GM21390 (cell line): ENCODE measurements at regions not wholly inside any gene's neighbourhood (a gene's known extent, or its start where the extent isn't known, plus 50 kb on each side); places are given as distances from the start of the nearest gene placed in this dataset.
"Not testable (repeated sequence)": the region's sequence is repeated elsewhere in the genome, so short reads cannot be mapped to it uniquely, and the experiment has no call there.

Experiments
- ATAC-seq: cut with Tn5 transposase; IDR thresholded peaks from one replicate; pipeline ENCODE4 v1.9.1; 2021; ENCODE audit not compliant: unreplicated experiment

DNA sequence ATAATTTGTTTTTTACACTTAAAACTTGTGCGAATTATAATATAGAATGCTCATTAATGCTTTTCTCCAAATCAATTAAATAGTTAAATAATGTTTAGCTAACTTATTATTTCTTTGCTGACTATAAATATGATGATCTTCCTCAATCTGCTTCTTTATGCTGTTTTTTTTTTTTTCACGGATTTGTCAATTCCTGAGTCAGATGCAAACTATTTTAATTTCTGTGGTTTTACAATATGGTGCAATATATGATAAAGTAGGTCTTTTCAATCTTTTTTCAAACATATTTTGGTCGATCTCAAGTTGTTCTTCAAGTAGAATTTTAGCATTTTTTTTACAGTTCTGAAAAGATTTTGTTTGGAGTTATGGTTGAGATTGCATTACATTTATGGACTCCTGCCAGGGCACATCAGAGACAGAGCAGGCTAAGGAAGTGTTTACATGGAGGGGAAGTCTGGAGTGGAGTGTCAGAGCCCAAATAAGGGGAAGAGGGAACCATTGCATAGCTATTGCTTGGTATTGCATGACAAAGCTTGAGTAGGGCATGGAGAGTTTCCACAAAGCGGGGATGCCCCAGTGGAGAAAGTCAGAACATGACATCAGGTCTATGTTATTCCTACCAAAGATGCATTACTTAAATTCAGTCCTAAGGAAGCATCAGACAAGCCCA lies 204.4 kb downstream of the OTUD1 start:
- no peak for ATAC-seq

DNA sequence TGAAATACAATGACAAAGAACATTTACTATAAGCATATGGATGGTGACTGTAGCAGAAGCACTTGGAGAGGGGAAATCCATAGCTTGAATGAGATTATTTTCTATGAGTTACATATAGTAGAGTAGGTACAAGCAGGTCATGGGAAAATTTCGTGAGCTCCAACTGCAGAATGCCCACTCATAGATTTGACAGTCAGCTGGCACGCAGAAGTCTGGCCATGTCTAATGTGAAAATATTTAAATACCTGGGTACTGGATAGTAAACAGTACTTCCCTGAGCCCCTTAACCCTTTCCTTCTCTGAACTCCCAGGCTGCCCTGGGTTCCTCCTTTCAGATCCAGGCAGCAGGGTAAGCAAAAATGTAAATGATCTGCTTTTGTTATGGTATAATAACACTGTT lies 209.7 kb downstream of the OTUD1 start:
- no peak for ATAC-seq

DNA sequence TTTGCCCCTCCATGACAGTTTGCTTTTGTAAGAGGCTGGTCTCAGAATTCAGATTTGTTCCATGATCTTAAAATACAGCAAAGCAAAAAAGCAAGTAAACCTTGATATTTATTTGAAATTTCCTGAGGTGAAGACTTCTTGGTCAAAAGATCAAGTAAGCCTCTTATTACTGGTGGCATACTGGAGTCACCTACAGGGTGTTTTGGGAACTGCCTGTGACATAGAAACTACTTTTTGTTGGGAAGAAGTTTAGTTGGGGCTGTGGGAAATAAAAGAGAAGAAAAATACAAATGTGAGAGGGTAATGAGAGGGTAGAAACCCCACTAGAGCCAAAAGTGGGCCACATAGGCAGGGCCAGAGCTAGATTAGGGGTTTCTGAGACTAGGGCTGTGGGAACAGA lies 217.9 kb downstream of the OTUD1 start:
- no peak for ATAC-seq

DNA sequence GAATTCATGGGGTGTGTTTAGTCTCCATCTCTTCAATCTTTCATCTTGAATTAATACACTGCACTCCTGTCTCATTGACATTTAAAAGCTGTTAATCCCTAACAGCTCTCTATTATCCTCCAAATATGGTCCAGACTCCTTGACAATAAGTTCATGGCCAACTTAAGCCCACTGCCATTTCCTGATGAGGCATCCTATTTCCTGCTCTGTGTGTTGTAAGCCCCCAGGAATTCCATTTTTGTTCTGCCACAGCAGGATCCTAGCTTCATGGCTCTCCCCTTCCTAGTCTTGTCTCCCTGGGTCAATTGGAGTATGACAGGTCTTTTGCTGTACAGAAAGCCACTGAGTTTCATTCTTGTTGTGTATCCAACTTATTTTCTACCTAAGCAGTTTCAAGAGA lies 218.8 kb downstream of the OTUD1 start:
- no peak for ATAC-seq

DNA sequence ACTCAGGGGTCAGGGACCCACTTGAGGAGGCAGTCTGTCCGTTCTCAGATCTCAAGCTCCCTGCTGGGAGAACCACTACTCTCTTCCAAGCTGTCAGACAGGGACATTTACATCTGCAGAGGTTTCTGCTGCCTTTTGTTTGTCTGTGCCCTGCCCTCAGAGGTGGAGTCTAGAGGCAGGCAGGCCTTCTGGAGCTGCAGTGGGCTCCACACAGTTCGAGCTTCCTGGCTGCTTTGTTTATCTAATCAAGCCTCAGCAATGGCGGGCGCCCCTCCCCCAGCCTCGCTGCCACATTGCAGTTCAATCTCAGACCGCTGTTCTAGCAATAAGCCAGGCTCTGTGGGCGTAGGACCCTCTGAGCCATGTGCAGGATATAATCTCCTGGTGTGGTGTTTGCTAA lies 233.0 kb downstream of the OTUD1 start:
- not testable (repeated sequence) for ATAC-seq

DNA sequence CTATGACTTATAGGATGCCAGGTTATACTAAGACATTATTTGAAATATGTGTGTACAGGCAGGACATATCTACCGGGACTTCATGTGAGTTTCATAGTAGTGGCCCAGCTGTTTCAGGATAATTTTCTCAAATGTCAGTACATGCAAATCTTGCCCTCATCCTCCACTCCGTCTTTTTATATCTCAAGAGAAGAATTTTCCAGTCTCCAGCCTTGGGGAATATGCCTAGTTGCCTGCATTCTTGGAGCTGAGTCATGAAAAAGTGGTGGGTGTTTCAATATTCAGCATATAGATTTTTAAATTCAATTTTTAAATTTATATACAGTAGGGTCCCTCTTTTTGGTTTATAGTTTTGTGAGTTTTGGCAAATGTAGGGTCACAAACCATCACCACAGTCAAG lies 236.7 kb downstream of the OTUD1 start:
- ATAC-seq: no peak

DNA sequence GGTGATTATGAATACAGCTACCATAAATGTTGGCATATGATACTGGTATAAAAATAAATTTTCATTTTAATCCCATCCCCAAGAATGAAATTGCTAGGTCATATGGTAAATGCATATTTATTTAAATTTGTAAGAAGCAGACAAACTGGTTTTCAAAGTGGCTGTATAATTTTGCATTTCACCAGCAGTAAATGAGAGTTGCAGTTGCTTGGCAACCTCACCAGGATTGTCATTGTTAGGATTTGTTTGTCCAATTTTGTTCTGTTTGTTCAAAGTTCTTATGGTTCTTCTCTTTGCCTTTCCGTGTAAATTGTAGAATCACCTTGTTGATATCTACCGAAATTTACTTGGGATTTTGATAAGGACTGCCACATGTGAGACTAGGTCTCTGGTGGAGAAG lies 237.4 kb downstream of the OTUD1 start:
- ATAC-seq: no peak

DNA sequence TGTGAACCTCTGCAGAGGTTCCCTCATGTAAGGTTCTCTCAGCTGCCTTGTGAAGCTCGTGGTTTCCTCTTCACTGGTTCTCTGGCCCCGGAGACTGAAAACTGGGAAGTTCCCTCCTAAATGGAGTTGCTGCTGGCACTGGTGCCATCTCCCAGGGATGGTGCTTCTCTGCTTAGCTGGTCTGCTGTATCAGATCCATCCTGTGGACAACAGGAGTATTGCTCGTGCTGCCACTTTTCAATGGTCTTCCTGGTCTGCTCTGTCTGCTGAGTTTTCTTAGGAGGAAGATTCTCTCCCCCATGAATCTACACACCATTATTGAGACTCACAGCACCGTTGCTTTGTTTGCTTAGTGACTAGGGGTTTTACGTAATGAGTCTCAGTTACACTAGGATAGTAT lies 247.8 kb downstream of the OTUD1 start:
- no peak for ATAC-seq

DNA sequence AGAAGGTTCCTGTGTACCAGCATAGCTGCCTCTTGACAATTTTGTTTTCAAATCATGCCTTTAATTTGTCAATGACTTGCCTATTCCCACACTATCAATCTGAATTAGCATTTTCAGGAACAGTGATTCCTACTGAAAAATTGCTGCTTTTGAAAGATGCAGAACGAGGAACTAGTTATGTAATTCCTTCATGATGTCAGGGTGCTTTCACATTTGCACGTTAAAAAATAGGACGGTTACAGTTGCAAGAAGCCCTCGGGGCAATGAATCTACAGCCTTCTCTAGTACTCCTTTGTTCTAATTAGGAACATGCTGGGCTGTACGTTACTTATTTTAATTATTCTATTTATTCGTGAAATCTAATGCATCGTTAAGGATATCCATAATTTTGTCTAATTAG lies 253.9 kb downstream of the OTUD1 start:
- ATAC-seq: no peak

DNA sequence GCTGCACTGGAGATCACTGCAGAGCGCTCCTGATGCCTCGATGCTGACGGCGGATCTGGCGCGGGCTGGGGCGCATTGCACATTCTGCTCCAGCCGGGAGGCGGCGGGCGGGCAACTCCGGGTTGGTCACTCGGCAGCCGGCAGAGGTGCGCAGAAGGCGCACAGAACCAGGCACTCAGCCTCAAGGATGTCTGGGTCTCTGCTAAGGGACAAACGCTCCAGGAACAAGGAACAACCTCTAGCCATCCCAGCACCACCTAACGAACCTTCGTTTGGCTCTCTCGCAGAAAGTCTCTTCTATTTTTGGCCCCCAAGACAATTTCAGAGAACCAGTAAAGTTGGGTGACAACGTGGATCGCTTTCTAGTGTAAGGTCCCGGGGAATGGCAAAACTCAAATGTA lies 254.6 kb downstream of the OTUD1 start:
- ATAC-seq: no peak

DNA sequence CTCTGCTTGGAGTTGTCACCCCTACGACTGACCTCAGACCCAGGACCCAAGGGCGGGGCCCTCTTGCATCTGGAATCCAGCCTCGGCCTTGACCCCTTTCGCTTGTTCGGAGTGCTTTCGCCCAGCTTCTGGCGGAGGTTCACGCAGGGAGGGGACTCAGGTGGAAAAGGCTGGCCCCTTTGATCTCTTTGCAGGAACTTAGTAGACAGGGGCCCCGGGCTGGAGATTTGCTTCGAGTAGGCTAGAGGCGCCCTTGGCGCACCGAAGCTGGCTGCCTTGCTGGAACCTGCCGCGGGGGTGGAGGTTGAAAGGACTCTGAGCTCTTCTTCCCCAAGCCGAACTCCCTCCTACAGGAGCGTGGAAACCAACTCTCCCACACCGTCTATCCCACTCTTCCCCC lies 255.1 kb downstream of the OTUD1 start:
- no peak for ATAC-seq

DNA sequence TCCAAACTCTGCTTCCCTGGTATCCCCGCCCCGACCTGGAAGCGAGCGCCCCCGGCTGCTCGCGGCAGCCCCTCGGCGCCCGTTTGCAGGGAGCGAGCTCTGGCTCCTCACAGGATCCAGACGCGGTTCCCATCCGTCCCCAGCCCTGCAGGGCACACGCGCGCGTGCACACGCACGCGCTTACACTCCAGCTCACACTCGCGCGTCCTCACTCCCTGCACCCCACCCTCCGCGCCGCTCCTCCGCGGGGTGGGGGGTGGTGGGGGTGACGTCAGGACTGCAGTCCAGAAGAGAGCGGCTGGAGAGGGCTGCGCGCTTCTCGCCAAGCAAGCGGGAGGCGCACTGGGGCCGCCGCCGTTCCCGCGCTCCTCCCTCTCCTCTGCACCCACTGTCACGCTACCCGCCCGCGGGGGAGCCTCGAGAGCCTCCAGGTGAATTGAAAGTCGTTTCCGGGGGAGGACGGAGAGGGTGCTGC lies 255.6 kb downstream of the OTUD1 start:
- ATAC-seq: no peak

DNA sequence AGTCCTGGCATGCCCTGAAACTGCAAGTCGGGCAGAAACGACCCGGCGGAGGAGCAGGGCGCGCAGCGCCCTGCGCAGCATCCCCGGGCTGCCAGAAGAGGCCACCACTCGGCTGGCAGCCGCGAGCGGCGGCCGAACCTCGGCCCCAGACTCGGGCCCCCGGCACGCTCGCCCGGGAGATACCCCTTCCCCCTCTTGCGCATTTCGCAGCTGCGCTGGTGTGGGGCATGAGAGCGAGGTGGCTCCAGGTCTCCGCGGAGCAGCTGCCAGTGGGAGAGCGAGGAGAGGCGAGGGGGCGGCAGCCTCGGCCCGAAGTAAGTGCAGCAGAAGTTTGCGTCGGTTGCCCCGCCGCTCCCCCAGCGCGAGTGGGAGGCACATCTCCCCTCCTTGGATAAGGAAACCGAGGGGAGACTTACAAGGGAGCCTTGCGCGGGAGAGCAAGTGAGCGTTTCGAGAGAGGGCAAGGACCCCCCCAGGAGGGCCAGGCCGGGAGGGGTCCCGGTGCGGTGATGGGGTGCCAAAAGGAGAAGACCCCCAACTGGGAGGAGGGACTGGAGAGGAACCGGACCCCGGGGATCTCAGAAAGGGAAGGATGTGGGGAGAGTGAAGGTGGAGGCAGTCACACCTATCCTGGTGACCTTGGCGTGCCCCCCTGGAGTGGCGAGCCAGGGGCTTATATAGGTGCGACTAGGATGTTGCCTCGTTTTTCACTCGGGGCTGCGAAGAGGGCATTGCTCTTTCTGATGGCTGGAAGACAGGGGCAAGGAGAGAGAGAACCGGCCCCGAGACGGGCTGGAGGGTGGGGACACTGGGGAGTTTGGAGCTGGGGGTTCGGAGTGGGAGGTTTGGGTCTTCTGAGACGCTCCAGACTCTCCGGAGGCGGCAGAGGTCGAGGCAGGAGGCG lies 256.3 kb downstream of the OTUD1 start:
- no peak for ATAC-seq

DNA sequence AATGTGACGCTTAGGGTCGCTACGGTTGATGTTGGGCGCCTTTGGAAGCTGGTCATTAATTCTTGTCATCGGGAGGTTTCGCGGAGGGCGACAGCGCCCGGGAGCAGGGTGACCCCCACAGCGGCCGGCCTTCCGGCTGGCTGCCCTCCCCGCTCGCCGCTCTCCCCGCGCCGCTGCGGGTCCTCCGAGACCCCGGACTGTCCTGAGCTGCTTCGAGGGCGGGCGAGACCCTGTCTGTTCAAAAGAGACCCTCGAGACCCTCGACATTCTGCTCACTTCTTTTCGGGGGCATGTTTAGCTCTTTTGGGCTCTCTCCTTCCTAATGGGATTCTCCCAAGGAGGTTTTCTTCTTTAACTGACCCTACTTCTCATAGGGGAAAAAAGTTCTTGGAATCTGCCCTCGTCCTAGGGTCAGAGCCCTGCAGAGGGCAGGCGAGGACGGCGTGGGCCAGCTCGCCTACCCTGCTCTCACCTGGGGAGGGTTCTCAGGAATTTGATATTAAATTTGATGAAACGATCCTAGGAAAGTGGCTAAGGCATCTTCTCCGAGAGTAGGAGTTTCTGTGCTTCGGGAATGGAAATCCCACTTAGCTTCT lies 257.0 kb downstream of the OTUD1 start:
- no peak for ATAC-seq

DNA sequence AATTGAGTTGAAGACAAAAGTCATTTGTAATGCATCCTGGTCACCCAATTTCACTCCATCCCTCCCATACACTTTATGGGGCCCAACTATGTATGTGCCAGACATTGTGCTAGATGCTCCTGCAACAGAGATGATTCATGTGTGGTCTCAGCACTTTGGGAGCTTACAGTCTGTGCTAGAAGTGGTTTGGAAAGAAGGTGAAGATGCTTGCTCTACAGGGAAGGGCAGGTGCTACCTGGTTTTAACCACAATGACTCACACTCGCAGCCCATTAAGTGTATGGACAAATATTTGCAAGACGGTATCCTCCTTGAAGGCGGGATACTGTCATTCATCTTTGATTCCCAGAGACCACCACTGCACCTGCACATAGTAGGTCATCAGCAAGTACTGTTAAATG lies 257.6 kb downstream of the OTUD1 start:
- no peak for ATAC-seq

DNA sequence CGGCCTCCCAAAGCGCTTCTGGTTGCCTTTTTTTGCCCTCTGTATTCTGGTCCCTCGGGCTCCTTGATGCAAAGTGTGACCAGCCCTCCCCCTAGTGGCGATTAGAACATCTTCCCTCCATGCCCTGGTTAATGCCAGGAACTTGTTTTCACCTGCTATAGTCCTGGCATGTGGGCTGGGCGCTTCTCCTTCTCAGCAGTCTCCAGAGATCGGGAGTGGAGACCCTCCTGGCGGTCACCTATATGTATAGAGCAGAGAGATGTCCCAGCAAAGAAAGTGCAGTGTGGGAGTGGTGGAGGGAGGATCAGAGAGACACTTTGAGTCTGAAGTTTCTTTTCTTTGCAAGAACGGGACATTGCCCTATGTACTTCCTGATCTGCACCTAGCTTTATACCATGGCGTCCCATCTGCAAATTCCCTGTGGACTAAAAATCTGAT lies 264.1 kb downstream of the OTUD1 start:
- ATAC-seq: peak; percentile 96

DNA sequence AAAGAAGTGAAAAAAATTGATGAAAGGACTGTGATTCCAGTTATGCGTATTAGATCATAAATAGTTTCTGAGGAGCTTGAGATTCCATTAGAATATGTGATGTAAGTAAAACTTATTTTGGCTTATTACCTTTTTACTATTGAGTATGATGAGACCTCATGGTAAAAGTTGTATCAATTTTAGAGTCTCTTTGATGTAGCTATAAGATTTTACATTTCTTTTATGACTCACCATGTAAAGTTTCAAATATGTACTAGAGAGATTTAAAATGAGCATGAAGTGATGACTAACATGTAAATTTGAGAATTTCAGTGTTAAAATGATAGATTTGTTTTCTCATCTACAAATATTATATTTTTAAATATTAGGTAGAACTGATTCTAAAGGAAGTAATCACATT lies 276.5 kb downstream of the OTUD1 start:
- no peak for ATAC-seq

DNA sequence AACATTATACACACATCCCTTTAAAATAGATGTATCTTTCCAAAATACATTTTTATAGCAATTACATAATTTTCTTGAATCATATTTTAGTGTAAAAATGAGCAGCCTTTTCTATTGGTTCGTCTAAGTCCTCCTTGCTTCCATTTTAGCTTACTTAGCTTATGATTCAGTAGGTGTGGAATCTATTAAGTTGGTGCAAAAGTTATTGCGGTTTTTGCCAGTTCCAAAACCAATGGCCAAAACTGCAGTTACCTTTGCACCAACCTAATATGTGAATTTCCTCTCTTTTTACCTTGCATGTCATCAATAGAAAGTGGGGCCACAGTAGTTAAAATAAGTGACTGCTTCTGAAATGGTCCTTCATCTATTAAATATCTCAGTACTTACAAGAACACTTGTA lies 279.0 kb downstream of the OTUD1 start:
- ATAC-seq: no peak

DNA sequence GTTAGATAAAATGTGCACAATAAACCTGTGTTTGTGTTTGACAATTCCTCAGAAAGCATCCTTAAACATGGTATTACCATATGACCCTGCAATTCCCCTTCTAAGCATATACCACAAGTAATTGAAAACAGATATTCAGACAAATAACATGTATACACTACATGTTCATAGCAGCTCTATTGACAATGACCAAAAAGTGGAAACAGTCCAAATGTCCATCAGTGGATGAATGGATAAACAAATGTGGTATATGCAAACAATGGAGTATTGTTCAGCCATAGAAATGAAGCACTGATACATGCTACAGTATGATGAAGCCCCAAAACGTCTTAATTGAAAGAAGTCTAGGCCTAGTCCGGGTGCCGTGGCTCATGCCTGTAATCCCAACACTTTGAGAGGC lies 280.1 kb downstream of the OTUD1 start:
- ATAC-seq: no peak

DNA sequence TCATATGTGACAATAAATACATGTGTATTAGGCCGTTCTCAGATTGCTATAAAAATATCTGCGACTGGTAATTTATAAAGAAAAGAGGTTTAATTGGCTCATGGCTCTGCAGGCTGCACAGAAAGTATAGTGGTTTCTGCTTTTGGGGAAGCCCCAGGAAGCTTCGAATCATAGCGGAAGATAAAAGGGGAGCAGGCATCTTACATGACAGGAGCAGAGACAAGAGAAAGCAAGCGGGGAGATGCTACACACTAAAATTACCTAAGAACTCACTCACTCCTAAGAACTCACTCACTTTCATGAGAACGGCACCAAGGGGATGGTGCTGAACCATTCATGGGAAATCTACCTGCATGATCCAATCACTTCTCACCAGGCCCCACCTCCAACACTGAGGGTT lies 284.9 kb downstream of the OTUD1 start:
- no peak for ATAC-seq

DNA sequence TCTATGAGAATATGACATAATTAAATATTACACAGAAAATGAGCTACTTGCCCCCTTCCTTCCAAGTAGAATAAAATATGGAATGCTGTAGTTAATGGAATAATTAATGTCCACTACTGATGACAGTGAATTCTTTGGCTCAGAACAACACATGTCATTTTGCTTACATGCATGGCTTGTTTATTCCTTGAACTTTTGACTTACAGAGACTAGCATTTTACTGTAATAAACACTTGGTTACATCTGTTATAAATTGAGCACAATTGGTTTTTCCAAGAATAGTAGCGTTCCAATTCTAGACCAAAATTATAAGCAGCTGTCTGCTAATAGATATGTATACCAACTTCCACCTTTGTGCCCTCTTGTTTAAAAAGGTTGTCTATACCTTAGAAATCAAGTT lies 286.7 kb downstream of the OTUD1 start:
- ATAC-seq: no peak

DNA sequence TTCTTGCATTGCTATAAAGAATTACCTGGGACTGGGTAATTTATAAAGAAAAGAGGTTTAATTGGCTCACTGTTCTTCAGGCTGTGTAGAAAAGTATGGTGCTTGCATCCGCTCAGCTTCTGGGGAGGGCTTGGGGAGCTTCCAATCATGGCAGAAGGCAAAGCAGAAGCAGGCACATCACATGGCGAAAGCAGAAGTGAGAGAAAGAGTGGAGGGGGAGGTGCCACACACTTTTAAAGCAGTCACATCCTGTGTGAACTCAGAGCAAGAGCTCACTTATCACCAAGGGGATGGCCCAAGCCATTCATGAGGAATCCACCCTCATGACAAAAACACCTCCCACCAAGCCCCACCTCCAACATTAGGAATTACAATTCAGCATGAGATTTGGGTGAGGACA lies 303.5 kb downstream of the OTUD1 start:
- peak; percentile 99 for ATAC-seq
